Stomach (tissue), 4 donors: ENCODE measurements at regions not wholly inside any gene's neighbourhood (a gene's known extent, or its start where the extent isn't known, plus 50 kb on each side); places are given as distances from the start of the nearest gene placed in this dataset.
"Not testable (repeated sequence)": the region's sequence is repeated elsewhere in the genome, so short reads cannot be mapped to it uniquely, and the experiment has no call there.

Experiments
- POLR2AphosphoS5 ChIP-seq, 3 donors: sonication (generic); formaldehyde crosslinking; IDR thresholded peaks; one replicate each; pipeline ENCODE4 v1.6.1; 2016; ENCODE audit warnings: antibody characterized with exemption in 3 of 3
- TF ChIP-seq, protein P1 (sequence below), 7 experiments: fragments of 450-650 bp in 4 of 7; fragments of 200-600 bp in 3 of 7; sonication (generic) in 3 of 7; IDR thresholded peaks; one replicate each; pipeline ENCODE4 v1.5.1; 2016 to 2019; ENCODE audit warnings: antibody characterized with exemption in 7 of 7, control low read depth in 2 of 7, mild to moderate bottlenecking in 1 of 7

DNA sequence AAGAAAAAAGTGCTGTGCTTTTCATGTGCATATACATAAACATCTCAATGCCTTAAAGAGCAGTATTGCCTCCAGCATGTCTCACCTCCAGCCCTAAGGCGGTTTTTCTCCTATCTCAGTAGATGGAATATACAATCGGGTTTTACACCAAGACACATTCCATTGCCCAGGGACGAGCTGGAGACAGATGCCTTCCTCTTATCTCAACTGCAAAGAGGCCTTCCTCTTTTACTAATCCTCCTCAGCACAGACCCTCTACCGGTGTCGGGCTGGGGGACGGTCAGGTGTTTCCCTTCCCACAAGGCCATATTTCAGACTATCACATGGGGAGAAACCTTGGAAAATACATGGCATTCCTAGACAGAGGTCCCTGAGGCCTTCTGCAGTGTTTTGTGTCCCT lies 385.3 kb downstream of the AMY1C start:
- TF ChIP-seq, protein P1, sequence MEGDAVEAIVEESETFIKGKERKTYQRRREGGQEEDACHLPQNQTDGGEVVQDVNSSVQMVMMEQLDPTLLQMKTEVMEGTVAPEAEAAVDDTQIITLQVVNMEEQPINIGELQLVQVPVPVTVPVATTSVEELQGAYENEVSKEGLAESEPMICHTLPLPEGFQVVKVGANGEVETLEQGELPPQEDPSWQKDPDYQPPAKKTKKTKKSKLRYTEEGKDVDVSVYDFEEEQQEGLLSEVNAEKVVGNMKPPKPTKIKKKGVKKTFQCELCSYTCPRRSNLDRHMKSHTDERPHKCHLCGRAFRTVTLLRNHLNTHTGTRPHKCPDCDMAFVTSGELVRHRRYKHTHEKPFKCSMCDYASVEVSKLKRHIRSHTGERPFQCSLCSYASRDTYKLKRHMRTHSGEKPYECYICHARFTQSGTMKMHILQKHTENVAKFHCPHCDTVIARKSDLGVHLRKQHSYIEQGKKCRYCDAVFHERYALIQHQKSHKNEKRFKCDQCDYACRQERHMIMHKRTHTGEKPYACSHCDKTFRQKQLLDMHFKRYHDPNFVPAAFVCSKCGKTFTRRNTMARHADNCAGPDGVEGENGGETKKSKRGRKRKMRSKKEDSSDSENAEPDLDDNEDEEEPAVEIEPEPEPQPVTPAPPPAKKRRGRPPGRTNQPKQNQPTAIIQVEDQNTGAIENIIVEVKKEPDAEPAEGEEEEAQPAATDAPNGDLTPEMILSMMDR (IDR thresholded peaks at IDR 0.05) = not testable (repeated sequence)
- not testable (repeated sequence) for TF ChIP-seq POLR2AphosphoS5 (IDR thresholded peaks at IDR 0.05)
